ENCODE measurements at regions not wholly inside any gene's neighbourhood (a gene's known extent, or its start where the extent isn't known, plus 50 kb on each side); places are given as distances from the start of the nearest gene placed in this dataset.

- no peak for TF ChIP-seq GATA2 (IDR thresholded peaks at IDR 0.05; ENCODE audit: low read depth, low read length)
- TF ChIP-seq GATA3 (IDR thresholded peaks at IDR 0.05; ENCODE audit: low read depth, low read length) = no peak
Measured at GRCh38 chr9:115758441-115758840, 395.1 kb upstream of the PAPPA start.

Measured in SH-SY5Y (cell line).